GM18909 (cell line): ENCODE measurements at regions not wholly inside any gene's neighbourhood (a gene's known extent, or its start where the extent isn't known, plus 50 kb on each side); places are given as distances from the start of the nearest gene placed in this dataset.
"Not testable (repeated sequence)": the region's sequence is repeated elsewhere in the genome, so short reads cannot be mapped to it uniquely, and the experiment has no call there.

Experiments
- ATAC-seq: cut with Tn5 transposase; IDR thresholded peaks from one replicate; pipeline ENCODE4 v1.9.1; 2021; ENCODE audit warnings: mild to moderate bottlenecking; ENCODE audit not compliant: unreplicated experiment, poor library complexity

- no peak for ATAC-seq
Measured at GRCh38 chr1:60622486-60622885, 459.9 kb upstream of the NFIA start.

DNA sequence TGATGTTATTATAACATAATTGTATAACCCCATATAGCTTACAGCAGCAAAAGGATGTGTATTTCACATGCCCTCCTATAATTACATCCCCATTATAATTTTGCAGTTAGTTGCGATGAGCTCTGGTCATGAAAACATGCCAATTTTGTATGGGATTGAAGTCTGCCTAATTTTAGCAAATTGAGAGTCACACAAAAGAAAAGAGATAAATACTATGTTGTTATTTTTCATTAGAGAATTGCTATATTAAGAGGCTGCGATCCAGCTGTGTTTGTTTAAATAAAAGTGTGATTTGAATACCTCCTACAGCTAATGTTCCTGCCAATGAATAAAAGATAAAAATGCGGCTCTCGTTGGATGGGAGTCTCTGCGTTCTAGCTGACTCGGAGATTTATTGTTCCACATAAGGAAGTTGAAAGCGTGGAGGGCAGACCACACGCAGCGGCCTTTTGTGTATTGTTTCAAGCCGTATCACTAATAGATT, 461.0 kb upstream of the NFIA start:
- no peak for ATAC-seq

DNA sequence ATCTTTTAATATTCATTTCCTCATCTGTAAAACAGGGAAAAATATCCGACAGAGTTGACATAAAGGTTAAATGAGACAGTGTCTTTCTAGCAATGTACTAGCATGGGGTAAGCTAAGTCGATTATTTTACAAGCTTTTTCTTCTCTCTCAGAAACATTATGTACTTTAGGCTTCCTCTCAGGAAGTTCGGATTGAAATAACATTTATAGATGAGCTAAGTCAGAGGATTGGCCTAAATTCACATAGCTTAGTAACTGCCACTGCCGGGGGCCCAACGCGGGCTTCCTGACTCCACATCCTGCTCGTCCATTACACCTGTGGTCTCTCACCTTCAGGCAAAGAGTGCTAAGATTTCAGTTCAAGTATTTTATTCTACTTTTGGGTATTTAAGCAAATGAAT, 462.3 kb upstream of the NFIA start:
- ATAC-seq, result no peak

- no peak for ATAC-seq
Measured at GRCh38 chr1:60619581-60619980, 462.8 kb upstream of the NFIA start.

DNA sequence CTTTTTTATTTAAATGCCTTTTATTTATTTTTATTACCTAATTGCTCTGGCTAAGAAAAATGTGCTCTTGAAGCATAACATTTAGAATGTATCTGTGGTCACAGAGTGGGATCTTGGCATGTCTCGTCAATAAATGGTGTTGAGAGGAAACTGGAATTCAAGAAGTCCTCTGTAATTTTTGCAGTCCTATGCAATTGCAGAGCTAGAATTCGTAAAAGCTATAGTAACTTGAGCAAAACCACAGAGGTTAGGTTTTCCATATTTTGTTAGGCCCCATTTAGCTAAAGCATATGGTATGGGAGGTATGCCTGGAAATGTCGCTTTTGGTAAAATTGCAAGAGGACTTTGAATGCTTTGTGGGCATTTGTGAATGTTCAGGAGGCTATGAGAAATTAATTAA, 466.7 kb upstream of the NFIA start:
- ATAC-seq, result no peak

DNA sequence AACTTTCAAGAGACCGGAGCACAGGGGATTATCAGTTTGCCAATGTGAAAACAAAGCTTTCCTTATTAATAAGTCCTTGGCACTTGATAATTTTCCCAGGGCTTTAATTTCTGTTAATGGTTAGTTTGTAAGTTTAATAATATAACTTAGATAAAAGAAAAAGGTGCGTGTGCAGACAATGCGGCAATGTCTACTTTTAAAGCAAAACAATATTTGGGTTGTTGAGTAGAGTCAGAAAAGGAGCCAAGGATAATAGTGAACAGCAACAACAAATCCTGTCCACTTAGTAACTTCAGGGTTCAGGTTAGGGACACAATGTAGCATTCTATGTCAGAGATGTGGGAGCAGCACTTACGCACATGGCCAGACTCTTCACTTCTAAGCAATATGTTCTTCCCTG, 469.6 kb upstream of the NFIA start:
- ATAC-seq, result no peak

DNA sequence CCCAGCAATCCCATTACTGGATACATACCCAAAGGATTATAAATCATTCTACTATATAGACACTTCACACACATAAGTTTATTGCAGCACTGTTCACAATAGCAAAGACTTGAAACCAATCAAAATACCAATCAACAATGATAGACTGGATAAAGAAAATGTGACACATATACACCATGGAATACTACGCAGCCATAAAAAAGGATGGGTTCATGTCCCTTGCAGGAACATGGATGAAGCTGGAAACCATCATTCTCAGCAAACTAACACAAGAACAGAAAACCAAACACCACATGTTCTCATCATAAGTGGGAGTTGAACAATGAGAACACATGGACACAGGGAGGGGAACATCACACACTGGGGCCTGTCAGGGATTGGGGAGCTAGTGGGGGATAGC, 475.4 kb upstream of the NFIA start:
- ATAC-seq, result not testable (repeated sequence)

- ATAC-seq, result no peak
Measured at GRCh38 chr1:60600532-60600931, 481.8 kb upstream of the NFIA start.

- no peak for ATAC-seq
Measured at GRCh38 chr1:60599574-60599973, 482.8 kb upstream of the NFIA start.

DNA sequence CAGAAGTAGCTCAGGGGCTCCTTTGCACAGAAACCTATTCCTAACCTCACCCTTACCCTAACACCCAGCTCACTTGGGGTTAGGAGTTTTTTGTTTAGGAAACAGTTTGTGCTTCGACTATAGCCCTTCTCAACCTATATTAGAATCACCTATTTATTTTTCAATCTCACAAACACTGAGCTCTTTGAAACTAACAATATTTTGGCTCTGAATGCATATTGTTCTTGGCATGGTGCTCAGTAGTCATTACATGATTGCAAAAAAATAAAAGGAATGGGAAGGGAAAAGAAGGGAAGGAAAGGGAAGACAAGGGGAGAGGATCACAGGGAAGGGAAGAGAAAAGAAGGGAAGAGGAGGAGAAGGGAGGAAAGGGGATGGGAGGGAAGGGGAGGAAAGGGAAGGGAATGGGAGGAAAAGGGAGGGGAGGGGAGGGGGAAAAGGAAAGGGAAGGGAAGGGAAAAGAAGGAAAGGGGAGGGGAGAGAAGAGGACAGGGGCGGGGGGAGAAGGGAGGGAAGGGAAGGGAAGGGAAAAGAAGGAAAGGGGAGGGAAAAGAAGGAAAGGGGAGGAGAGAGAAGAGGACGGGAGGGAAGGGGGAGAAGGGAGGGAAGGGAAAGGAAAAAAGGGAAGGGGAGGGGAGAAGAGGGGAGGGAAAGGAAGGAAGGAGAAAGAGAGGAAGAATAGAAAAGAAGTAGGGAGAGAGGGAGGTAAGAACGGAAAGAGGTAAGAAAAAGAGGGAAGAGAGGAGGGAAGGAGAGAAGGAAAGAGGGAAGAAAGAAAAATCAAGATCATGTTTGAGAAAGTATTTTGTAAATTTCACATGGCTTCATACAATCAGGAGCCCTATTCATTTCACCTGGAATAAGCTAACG, 484.1 kb upstream of the NFIA start:
- ATAC-seq, result no peak

GRCh38 chr1:60596791-60597750, 485.3 kb upstream of the NFIA start:
- ATAC-seq, result no peak

- ATAC-seq, result no peak
Measured at GRCh38 chr1:60591583-60591982, 490.8 kb upstream of the NFIA start.

DNA sequence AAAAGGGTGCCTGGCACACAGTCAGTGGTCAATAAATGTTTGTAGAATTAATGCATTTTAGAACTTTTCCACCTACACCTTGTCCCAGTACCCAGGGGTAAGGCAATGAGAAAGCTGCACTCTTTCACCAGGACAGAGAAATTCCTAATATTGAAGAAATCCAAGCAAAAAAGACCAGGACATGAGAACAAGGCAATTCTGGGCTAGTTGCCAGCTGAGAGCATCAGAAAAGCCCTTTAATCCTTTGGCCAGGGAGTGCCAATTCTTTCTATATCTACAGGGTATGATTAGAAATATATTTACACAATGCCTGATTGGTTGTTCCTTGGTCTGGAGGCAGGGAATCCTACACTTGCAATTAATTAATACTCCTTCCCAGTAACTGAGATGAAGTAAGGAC, 492.4 kb upstream of the NFIA start:
- ATAC-seq, result no peak

DNA sequence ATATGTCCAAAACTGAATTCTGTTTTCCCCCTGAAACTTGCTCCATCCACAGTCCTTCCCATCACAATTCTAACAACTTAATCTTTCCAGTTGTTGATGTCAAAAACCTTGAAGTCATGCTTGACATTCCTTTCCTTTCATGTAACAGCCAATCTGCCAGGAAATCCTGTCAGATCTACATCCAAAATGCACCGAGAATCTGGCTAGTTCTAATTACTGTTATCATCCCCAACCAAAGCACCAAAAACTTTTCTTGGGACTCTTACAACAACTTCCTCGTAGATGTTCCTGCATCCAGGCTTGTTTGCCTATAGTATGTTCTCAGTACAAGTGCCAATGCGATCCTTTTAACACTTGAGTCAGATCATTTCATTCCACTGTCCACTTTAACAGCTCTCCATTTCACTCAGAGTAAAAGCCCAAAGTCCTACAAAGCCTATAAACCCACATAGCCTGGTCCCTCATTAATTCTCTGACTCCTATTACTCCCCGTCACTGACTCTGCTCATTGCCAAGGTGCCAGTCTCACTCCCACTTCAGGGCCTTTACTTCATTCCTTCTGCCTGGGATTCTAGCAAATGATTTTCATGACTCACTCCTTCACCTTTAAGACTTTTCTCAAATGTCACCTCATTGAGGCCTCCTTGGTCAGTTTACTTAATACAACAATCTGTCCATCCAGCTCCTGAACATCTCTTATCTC, 493.2 kb upstream of the NFIA start:
- ATAC-seq, result no peak

DNA sequence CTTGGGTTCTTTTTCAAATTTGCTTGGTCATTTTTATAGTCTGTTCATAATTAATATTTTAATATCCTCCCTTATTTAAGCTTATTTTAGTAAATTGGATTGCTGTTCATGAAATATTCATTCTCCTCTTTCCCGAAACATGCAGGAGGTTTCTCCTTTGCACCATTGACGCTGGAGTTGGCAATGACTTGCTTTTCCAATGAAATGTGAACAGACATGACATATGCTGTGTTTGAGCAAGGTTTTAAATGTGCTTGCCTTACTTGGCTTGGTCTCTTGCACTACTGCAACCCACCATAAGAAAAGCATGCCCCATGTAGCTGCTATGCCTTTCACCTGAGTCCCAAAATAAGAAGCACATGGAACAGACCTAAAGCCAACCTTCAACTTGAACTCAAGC, 498.0 kb upstream of the NFIA start:
- ATAC-seq, result no peak

- ATAC-seq, result no peak
Measured at GRCh38 chr1:60583696-60584095, 498.7 kb upstream of the NFIA start.

- no peak for ATAC-seq
Measured at GRCh38 chr1:60581455-60582220, 500.7 kb upstream of the NFIA start.

DNA sequence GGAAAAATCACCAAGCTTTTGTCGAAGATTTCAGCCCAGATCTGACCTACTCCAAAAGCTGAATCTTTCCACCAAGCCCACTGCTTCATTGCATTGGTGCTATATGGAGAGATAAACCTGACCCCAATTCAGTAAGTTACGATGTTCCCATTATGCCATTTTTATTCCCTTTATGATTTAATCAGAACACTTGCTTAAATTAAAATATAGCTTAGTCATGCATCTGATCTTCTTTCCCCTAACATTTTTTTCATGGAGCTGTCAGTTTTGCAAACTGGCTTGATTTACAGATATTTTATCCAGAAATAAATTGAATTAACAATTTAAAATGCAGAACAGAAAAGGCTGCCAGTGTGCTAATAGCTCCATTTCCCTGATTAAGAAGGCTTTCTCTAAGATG, 503.5 kb upstream of the C1orf87 start:
- ATAC-seq, result no peak

- no peak for ATAC-seq
Measured at GRCh38 chr1:60575326-60575977, 501.9 kb upstream of the C1orf87 start.
